ENCODE measurements at regions not wholly inside any gene's neighbourhood (a gene's known extent, or its start where the extent isn't known, plus 50 kb on each side); places are given as distances from the start of the nearest gene placed in this dataset.
"Not testable (repeated sequence)": the region's sequence is repeated elsewhere in the genome, so short reads cannot be mapped to it uniquely, and the experiment has no call there.

DNA sequence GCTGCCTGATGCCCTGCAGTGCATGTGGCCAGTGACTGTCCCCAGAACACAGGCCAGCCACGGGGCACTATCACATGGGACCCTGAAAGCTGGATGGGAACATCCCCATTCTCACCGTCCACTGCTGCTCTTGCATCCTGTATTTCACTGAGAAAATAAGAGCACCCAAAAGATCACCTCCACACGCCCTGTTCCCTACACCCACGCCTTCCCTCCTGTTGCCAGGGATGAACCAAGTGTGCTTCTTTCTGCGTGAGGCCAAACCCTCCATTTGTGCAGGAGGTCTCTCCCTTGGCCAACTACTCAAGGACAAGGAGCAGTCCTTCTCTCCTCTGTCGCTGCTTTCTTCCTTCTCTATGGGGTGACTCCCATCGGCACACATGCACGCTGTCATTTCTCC lies 118.3 kb downstream of the LRRC37A3 start:
- DNase-seq = not testable (repeated sequence)

DNA sequence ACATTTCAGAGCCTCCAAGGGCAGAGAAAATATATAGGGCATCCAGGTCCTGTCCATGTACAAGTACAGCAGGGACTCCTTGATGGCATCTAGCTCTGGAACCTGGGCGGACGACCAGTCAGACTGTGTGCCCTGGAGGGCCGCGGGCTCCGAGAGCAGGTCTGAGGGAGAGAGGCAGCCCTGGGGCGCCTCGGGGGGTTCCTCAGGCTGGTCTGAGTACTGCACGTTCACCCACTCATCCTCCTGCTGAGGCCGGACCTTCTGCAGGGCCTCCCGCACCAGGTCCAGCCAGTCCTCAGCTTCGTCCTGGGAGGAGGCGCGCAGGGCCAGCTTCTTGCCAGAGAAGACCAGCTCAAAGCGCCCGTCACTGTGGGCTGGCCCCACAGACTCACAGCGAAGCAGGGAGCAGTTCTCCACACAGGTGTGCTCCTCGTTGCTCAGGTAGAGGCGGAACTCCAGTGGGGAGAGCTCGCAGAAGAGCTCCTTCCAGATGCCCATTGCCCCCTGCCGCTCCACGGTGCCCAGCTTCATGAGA lies 118.8 kb downstream of the LRRC37A3 start:
- DNase-seq = not testable (repeated sequence)

DNA sequence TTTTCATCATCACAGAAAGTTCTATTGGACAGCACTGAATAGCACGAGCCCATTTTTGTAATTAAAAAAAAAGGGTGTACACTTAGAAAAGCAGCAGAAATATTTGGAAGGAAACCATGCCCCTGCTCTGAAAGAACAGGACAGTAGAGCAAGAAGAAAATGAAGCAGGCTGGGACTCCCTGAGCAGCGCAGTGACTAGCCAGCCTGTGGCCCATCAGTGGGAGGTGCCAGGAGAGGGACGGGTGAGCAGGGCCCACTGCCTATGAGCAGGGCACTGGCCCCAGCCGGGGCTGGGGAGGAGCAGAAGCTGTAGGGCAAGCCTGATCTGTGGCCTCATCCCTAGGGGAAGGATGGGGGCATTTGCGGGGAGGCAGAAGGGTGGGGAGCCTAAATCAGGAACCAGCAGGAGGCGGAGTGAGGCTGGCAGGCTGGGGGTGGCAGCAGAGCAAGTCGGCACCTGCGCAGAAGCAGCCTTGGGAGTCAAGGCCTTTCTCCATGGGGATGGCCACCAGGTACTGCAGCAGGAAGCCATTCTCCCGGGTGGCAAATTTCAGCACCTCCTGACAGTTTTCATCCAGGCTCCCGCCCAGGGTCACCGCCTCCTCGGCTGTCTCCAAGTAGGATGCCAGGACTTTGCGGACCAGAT lies 119.6 kb downstream of the LRRC37A3 start:
- not testable (repeated sequence) for DNase-seq

DNA sequence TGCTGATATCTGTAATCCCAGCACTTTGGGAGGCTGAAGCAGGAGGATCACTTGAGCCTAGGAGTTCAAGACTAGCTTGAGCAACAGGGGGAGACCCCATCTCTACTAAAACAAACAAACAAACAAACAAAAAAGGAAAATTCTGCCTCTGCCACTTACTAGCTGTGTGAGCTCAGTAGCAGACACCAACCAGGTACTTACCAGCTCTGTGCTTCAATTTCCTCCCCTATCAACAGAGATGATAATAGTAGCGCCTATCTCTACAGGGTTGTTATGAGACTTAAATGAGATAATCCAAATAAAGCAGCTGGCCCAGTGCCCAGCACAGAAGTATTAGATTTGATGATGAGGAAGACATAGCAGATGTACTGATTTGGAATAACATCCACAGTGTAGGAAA lies 120.3 kb downstream of the LRRC37A3 start:
- not testable (repeated sequence) for DNase-seq

DNA sequence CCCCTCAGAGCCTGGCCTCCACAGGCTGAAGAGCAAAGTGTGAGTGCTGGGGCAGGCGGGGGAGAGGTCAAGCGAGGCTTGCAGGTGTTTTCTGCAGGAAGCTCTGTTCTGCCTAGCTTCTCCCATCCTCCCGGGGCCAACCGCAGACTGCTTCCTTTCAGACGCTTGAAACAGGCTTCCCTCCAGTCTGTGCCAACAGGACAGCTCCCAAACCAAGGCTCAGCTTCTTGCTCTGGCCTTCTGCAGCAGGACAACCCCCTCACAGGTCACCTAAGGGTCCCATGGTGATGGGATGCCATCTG lies 120.8 kb downstream of the LRRC37A3 start:
- DNase-seq = not testable (repeated sequence)

DNA sequence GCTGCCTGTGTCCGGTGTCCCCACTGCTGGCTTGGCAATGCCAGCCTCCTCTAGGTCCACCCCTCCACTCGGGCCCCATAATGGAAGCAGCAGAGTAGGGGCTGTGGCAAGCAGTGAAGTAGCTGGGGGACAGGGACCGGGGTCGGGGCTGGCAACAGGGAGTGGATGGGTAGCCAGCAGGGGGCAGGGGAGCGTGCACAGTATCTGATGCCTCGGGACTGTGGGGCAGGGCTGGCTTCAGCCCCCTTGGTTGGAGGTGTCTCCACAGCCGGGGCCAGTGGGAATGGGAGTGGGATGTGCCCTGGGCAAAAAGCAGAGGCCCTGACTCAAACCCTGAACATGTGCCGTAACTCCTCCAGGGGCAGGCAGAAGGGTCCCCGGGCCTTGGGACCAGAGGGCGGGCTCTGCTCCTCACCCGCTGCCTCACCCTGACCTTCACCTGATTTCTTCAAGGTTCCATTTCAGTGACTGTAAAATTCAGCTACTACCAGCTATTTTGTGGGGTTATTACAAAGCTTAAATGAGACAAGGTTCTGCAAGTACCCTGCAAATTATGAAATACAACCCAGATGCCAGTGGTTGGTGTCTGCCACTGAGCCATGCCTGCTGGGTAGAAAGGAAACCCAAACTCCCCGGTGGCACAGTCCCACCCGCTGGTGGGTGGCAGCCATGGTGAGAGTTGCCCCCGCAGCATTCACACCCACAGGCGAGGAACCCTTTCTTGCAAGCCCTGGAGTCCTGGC lies 121.4 kb downstream of the LRRC37A3 start:
- DNase-seq = not testable (repeated sequence)

DNA sequence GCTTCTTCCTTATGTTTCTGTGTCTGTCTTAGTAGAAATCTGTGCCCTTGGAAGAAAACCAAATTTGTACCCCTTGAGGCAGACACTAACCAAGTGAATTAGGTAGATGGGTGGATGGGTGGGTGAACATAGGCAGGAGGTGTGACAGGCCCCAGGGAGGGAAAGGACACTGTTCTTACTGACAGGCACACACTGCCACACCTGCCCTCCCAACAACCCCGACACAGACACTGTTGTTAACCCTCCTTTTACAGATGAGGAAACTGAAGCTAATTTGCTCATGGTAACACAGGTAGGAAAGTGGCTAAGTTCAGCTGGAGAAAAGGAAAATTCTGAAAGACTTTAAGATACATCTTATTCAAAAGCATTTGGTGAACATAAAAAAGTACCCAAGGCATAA lies 123.9 kb downstream of the LRRC37A3 start:
- not testable (repeated sequence) for DNase-seq

DNA sequence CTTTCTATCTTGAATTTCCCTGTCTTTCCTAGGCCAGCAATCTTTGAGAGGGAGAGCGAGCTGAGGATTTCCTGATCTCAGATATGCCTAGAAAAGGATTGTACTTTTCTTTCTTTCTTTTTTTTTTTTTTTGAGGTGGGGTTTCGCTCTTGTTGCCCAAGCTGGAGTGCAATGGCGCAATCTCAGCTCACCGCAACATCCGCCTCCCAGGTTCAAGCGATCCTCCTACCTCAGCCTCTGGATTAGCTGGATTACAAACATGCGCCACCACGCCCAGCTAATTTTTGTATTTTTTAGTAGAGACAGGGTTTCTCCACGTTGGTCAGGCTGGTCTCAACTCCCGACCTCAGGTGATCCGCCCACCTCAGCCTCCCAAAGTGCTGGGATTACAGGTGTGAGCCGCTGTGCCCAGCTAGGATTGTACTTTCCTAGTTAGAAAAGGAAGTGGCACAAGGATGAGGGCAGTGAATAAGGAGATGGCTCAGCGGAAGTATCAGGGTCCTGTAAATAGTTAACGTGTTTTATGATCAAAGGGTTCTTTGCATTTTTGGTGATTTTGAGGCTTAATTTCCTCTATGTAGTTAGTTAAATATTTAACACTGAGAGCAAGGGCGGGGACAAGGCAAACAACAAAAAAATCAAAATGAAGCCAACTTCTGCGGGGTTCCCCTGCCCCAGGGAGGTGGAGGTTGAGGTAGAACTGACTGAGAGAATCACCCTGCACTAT lies 124.6 kb downstream of the LRRC37A3 start:
- not testable (repeated sequence) for DNase-seq

DNA sequence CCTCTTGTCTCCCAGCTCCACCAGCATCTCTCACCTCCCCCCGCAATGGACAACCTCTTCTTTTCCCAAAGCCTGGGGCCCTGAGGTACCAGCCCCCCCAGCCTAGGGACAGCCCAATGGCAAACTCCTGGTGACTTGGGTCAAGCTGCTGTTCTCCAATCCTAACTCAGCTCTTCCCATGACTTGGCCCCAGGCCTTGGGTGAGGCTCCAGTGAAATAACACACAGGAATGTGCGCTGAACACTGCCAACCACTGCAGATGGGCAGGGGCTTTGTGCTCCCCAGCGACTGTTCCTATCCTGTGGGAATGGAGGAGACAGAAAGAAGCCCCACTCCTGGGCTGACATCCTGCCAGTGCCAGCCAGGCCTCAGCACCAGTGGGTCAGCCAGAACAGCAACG lies 125.2 kb downstream of the LRRC37A3 start:
- DNase-seq = not testable (repeated sequence)

DNA sequence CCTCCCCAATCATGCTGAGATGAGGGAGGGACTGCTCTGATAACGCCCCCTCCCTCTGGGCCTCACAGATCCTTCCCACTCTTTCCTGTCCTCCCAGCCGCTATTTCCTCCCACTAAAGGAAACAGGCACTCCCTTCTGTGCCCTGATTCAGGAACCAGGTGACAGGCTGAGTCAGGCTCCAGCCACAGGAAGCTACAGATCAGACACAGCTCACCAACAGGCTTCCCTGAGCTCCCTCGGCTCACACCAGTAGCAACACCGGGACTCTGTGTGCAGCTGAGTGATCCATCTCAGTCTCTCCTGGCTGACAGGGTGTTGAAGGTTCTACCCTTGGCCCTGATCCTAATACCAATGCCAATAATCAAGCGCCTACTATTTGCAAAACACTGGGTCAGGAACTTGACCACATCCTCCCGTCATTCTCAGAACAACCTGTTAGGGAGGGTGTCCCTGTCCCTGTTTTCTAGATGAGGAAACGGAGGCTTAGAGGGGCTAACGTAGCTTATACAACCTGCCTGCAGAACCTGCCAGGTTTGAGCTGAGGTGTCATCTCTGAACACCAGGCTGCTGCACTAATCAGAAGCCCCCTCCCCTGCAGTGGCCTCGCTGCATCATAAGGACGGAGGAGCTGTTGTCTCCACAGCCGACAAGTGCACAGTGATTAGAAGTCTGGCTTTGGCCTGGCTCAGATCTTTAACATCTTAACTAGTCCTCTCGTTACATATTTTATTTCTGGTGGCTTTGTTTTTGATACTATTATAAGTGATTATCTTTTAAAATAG lies 126.3 kb downstream of the LRRC37A3 start:
- not testable (repeated sequence) for DNase-seq

DNA sequence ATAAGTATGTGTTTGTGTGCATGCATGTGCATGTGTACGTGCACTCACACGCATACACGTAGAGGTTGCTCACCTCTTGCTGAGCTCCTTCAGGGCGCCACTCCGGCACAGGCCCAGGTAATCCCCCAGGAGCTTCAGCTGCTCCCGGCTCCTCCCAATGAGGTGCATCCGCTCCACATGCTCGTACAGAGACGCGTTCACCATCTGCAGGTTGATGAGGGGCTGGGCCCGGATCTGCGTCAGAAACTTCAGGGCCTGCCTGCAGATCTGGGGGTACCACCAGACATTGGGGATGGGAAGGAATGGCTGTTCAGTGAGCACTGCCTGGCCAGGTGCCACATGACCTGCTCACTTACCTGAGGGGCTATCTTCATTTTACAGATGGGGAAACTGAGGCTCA lies 127.0 kb downstream of the LRRC37A3 start:
- not testable (repeated sequence) for DNase-seq

DNA sequence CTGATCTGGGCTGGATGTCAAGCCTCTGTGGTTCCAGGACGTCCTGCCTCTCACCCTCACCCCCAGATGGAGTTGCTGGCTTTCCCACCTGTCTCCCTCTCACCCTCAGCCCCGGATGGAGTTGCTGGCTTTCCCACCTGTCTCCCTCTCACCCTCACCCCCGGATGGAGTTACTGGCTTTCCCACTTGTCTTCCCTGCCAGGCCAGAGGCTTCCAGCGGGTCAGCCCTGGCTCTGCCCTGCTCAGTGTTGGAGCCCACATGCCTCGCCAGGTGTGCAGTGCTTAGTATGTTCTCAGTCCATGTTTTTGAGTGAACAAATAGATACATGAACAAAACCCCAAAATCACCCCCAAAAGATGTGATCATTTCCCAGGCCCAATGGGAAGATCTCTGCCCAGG lies 127.6 kb downstream of the LRRC37A3 start:
- DNase-seq = not testable (repeated sequence)

DNA sequence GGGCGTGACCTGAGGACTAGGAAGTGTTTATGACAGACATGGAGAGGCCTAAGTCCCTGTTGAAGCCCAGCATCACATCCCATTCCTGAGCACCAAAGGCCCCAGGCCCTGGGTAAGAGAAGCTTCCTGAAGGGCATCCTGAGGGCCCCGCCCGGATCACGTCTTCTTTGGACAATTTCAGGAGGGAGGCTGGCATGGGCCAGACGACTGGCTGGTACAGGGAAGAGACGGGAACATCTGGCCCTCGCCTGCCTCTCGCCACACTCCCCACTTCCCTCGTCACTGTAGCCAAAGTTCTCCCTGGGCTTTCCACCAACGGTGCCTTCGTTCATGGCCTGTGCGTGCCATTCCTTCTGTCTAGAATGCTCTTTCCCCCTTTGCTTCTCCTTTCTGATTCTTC lies 128.1 kb downstream of the LRRC37A3 start:
- DNase-seq = not testable (repeated sequence)

DNA sequence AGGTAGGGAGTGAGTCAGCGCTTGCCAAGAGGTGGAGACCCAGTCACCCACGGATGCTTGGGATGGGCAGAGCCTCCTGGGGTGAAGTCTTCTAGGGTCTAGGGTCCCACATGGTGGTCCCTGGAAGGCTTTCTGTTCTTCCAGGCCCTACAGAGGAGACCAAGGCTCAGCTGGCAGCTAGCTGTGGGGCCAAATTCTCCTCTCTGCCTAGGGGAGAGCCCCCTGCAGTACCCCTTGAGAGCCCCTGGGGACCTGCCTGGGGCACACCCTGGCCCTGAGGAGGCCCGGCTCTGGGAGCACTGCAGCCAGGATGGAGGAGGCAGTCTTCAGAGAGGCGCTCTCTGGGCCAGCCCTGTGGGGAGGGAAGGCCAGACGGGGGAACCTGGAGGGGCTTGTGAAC lies 128.6 kb upstream of the SMURF2 start:
- DNase-seq = not testable (repeated sequence)

DNA sequence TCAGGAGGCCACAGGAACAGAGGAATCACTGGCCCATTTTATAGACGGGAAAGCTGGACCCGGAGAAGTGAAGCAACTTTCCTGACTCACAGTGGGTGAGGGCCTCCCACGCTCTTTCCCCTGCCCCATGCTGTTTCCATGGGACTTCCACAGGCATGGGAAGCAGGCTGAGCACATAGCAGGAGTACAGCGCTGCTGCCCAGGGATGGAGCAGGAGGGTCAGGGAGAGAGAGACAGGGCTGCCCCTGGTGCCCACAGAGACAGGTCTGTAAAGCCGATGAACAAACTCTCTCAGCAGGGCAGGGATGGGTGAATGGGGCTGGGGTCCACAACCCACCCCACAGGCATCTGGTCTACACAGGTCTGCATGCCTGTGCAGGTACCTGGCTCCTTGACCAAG lies 128.1 kb upstream of the SMURF2 start:
- DNase-seq = not testable (repeated sequence)

DNA sequence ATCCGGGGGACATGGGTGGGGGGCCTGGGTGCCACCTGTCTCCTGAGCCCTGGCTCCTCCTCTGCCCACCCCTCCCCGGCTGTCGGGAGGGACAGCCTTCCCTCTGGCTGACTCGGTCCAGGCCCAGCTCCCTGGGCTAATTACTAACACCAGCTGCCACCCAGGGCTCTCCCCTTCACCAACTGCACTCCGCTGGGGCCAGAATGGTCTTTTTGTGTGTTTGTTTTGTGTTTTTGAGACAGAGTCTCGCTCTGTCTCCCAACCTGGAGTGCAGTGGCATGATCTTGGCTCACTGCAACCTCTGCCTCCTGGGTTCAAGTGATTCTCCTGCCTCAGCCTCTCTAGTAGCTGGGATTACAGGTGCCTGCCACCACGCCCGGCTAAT lies 126.9 kb upstream of the SMURF2 start:
- DNase-seq = not testable (repeated sequence)

DNA sequence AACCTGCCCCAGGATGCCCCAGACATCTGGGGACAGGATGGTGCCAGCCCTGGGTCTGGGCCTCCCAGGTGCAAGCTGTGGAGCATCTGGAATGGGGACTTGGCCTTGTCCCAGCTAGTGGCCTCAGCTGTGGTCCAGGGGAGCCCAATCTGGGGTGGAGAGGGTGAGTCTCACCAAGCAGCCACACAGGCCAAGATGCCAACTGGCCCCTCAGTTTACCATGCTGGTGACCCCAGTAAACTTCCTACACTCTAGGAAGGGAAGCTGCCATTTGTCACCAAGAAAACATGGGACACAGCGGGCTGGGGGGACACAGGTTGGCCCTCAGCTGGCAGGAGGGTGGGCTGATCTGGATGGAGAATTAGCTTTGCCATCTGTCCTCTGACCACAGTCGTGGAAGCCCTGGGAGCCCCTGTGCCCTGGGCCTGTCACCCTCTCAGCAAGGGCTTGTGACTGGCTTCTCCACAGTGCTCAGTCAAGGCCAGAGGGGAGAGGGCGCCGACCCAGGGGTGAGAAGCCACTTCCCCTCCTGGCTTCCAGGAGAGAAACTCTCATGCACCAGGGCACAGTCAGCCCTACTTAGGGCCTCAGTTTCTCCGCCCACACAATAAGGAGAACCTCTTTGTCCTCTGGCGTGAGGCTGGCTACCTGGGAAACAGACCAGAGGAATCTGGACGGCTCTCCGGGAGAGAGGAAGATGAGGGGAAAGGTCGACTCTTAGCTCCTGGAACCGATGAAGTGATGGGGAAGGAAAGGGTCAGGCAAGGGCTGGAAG lies 126.4 kb upstream of the SMURF2 start:
- no peak for DNase-seq

DNA sequence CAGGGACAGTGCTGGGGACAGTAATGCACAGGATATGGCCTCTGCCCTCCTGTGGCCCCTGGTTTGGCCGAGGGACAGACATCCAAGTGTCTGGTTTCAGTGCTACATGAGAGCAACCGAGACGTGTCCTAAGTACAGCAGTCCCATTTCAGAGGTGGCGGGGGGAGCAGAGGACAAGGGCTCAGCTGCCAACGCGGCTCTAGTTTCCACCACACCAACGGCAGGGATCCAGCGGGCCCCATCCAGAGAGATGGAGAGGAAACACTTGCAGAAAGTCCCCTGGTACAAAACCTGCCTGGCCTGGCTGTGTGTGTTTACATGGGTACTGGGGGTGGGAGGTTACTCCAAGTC lies 125.8 kb upstream of the SMURF2 start:
- DNase-seq = no peak

DNA sequence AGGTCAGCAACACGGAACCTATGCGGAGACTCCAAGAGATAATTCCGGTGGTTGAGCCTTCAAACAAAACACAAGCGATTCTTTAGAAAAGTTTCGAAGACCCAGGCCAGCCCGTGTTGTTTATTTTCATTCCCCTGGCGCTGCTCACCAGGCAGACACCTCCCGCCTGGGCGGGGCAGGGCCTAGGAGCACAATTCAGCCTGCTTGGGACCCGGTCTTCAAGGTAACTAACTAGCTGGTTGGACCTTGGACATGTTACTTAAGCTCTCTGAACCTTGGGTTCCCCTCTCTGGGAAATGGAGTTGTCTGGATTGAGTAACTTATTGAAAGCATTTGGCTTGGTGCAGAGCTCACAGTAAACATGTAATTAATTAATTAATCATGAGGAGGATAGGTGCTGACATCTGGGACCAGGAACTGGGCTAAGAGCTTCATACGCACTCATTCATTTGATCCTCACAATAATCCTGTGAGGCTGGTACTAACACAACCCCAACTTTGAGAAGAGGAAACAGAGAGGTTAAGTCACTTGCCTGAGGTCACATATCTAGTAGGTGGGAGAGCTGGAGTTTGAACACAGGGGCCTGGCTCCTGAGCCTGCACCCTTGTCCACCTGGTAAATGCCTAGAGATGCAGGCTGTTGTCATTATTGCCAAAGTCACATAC lies 125.3 kb upstream of the SMURF2 start:
- DNase-seq = no peak

DNA sequence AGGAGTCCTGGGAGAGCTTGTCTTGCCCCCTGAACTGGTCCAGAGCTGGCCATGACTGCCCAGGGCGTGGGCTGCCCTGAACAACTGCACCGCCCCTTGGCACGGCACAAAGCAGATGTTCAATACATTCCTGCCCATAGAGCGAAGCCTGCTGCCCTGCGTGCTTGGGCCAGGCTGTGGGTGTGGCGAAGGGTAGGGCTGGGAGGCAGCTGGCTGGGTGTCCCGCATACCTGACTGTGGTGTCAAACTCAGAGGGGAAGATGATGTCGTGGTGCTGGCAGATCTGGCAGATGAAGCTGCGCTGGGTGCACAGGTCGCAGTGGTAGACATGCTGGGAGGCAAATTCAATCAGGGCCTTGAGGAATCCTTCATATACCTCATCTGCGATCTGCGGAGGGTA lies 124.2 kb upstream of the SMURF2 start:
- DNase-seq = no peak

DNA sequence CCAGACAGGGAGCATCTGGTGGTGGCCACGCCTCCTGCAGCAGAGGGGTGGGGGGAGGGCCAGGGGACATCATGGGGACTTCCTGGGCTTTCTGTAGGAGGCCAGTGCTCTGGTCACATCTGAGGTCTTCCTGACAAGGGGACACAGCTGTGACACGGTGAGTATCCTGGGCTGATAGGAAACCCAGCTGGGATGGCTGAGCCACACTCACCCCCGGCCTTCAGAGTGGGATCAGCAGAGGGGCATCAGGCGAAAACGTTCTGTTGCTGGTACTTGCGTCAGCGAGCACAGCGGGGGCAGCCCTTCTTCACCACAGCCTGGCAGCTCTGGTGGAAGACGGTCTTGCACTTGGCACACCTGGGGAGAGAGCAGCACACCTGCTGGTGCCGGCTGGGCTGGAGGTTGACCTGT lies 122.9 kb upstream of the SMURF2 start:
- DNase-seq = no peak
